Activated T-cell treated with anti-CD3 and anti-CD28 coated beads, Interleukin-2, amount 50 U/mL, for 1 hour (primary cell): ENCODE measurements at regions not wholly inside any gene's neighbourhood (a gene's known extent, or its start where the extent isn't known, plus 50 kb on each side); places are given as distances from the start of the nearest gene placed in this dataset.
A peak's percentile ranks its signal among the peaks of the same experiment; 100 is the strongest.
"Not testable (repeated sequence)": the region's sequence is repeated elsewhere in the genome, so short reads cannot be mapped to it uniquely, and the experiment has no call there.

Source experiments
- DNase-seq: peaks from one replicate; pipeline ENCODE4 v3.0.0-alpha.2; 2020

GRCh38 chr14:21941885-21942284 lies 268.3 kb upstream of the OR4E1 start:
- DNase-seq, result no peak

- peak; percentile 31 for DNase-seq
Measured at GRCh38 chr14:21940887-21941856, 267.6 kb upstream of the OR4E1 start.

GRCh38 chr14:21939836-21940235 lies 266.2 kb upstream of the OR4E1 start:
- no peak for DNase-seq

- DNase-seq, result no peak
Measured at GRCh38 chr14:21937996-21938395, 264.4 kb upstream of the OR4E1 start.

GRCh38 chr14:21933681-21934080 lies 260.1 kb upstream of the OR4E1 start:
- no peak for DNase-seq

GRCh38 chr14:21924479-21924878 lies 250.9 kb upstream of the OR4E1 start:
- DNase-seq, result peak; percentile 53

- DNase-seq, result peak; percentile 21
Measured at GRCh38 chr14:21923820-21924219, 250.2 kb upstream of the OR4E1 start.

GRCh38 chr14:21921453-21921852 lies 247.8 kb upstream of the OR4E1 start:
- DNase-seq, result no peak

- DNase-seq, result no peak
Measured at GRCh38 chr14:21917699-21918436, 244.2 kb upstream of the OR4E1 start.

- no peak for DNase-seq
Measured at GRCh38 chr14:21915826-21916225, 242.2 kb upstream of the OR4E1 start.

GRCh38 chr14:21913759-21914158 lies 240.1 kb upstream of the OR4E1 start:
- DNase-seq, result peak; percentile 61

- DNase-seq, result no peak
Measured at GRCh38 chr14:21912367-21912766, 238.7 kb upstream of the OR4E1 start.

GRCh38 chr14:21911877-21912276 lies 238.3 kb upstream of the OR4E1 start:
- DNase-seq, result no peak

- no peak for DNase-seq
Measured at GRCh38 chr14:21910260-21910659, 236.6 kb upstream of the OR4E1 start.

- peak; percentile 54 for DNase-seq
Measured at GRCh38 chr14:21902561-21903181, 229.1 kb upstream of the OR4E1 start.

- not testable (repeated sequence) for DNase-seq
Measured at GRCh38 chr14:21894898-21895194, 221.2 kb upstream of the OR4E1 start.

GRCh38 chr14:21894003-21894897 lies 220.6 kb upstream of the OR4E1 start:
- DNase-seq, result peak; percentile 55

- no peak for DNase-seq
Measured at GRCh38 chr14:21891921-21892320, 218.3 kb upstream of the OR4E1 start.

GRCh38 chr14:21884995-21885394 lies 211.4 kb upstream of the OR4E1 start:
- DNase-seq, result no peak

- no peak for DNase-seq
Measured at GRCh38 chr14:21882226-21882625, 208.6 kb upstream of the OR4E1 start.

- DNase-seq, result no peak
Measured at GRCh38 chr14:21880918-21881317, 207.3 kb upstream of the OR4E1 start.

GRCh38 chr14:21875791-21876190 lies 202.2 kb upstream of the OR4E1 start:
- no peak for DNase-seq

GRCh38 chr14:21874946-21875345 lies 201.3 kb upstream of the OR4E1 start:
- DNase-seq, result no peak
